GM12873 (cell line): ENCODE measurements at regions not wholly inside any gene's neighbourhood (a gene's known extent, or its start where the extent isn't known, plus 50 kb on each side); places are given as distances from the start of the nearest gene placed in this dataset.

ENCODE experiments used
- TF ChIP-seq, protein P1 (sequence below): IDR thresholded peaks from 2 replicates; pipeline ENCODE4 v1.5.1; 2012; ENCODE audit warnings: low read depth, mild to moderate bottlenecking, moderate library complexity, low read length, control low read depth; ENCODE audit not compliant: insufficient read depth; ENCODE audit errors: missing control alignments

DNA sequence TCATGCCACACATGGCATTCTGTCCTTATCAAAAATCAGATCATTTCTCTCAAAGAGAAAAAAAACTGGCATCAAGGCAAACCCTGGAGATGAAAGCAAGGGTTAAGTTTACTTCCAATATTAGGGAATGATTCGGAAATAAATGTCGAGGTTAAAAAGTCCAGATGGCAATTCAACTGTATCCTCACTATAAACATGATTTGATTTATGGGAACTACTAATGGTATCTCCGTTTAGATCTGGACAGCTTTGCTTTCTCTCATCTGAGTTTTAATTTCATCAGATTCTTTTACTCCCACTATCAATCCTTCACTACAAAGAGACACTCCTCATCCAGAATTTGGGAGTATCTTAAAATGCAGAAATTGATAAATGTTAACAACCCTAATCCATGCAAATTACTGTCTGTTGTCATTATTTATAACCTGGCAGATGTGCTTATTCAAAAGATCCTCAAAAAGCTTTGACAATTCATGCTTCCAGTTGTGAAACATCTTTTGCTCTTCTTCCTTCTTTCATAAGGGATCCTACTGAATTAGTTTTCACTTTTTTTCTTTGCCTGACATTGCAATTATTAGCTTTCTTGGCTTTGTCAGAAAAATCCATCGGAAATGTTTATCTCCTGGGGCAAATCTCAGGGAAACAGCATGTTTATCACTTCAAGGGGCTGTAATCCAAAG, 903.2 kb downstream of the MCTP2 start:
- TF ChIP-seq, protein P1, sequence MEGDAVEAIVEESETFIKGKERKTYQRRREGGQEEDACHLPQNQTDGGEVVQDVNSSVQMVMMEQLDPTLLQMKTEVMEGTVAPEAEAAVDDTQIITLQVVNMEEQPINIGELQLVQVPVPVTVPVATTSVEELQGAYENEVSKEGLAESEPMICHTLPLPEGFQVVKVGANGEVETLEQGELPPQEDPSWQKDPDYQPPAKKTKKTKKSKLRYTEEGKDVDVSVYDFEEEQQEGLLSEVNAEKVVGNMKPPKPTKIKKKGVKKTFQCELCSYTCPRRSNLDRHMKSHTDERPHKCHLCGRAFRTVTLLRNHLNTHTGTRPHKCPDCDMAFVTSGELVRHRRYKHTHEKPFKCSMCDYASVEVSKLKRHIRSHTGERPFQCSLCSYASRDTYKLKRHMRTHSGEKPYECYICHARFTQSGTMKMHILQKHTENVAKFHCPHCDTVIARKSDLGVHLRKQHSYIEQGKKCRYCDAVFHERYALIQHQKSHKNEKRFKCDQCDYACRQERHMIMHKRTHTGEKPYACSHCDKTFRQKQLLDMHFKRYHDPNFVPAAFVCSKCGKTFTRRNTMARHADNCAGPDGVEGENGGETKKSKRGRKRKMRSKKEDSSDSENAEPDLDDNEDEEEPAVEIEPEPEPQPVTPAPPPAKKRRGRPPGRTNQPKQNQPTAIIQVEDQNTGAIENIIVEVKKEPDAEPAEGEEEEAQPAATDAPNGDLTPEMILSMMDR, result no peak

DNA sequence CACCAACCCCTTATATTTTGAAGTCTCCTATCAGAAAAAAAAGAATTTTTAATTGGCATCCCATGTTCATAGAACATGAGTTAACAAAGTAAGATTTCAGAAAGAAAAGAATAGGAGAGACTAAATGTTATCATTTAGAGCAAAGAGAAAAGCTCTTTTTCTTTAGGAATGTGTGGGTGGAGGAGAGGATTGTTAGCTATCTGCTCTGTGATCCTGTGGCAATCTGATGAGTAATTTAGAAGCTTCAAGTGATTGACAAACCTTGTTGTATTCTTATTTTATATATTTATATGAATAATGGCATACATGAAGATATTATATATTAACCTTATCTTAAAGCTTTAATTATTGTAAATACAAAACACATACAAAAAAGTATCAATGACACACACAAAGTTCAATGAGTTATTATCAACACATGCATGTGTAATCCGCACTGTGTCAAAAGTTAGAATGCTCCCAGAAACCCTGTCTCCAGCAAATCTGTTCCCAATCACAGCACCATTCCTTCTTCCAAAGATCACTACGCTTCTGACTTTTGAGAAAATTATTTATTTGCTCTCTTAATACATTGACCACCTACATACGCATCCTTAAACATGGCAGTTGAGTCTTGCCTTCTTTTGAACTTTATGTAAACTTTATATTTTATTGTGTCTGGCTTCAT, 907.4 kb downstream of the MCTP2 start:
- TF ChIP-seq, protein P1, result no peak

DNA sequence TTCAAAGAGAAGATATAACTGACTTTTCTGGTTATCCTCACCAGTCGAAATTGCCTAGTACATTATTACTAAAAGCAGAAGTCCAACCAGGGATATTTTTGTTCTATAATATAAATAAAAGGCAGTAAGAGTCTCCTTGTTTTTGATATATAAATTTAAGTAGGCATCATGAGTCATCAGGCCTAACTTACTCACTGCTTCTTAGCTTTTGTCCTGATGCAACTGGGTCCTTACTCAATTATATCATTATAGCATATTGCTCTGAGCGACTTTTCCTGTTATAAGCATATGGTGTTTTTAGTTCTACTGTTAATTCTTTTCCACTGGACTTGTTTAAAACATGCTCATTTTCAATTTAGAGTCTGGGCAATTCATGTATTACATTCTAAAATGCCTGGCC, 910.1 kb downstream of the MCTP2 start:
- TF ChIP-seq, protein P1, result no peak

DNA sequence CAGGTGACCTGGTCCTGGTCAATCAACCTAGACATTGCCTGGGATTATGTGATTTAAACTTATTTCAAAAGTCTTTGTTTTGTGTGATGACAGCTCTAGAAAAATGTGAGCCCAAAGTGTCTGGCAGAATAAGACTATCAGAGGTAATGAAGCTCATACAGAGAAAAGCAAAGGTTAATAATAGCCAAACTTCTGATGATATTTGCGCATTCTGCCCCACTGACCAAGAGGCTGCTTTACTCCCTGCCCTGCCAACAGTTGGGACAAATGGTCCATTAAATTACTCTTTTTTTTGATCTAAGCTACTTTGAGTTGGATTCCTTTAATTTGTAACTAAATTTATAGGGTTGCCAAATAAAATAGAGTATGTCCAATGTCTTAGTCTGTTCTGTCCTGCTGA, 911.2 kb downstream of the MCTP2 start:
- TF ChIP-seq, protein P1, result no peak

DNA sequence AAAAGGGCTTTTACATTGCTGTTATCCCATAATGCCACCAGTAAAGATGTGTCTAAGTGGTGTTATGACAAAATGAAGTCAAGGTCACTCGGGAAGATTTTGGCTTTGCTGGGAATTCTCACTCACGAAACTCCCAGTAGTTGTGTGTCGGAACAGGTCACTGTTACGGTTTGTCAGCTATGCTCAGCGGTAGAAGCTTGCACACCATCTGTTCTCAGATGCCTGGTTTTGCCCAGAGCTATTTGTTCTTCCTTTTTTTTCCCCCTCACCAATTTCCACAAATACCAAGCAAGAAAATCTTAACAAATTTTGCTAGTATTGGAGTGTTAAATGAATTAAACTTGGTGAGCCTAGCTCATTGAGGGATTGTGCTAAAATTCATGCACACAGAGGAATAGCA, 915.1 kb downstream of the MCTP2 start:
- TF ChIP-seq, protein P1, result no peak

DNA sequence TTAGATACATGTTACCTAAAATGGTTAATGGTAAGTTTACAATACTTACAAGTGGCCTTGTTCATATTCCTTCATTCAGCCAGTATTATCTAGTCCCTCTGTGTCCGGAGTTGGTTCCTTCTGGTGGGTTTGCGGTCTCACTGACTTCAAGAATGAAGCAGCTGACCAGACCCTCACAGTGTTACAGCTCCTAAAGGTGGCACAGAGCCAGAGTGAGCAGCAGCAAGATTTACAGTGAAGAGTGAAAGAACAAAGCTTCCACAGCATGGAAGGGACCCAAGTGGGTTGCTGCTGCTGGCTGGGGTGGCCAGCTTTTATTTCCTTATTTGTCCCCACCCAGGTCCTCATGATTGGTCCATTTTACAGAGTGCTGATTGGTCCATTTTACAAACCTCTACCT, 916.8 kb downstream of the MCTP2 start:
- TF ChIP-seq, protein P1, result no peak

DNA sequence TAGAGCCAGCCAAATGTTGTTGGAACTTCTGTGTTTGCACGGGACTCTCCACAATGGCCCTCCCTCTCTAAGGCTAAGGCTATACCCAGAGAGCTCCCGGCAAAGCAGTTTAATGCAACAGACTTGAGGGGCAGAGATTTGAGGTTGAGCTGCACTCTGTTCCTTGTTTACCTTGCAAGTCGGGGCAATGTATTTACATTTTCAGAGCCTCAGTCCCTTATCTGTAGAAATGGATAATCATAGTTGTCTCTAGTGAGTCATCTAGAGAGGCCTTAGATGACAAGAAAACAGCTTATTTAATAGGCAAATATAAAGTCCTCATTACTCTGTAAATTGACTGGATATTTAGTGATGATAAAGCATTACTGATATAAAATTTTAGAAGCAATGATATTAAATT, 917.7 kb downstream of the MCTP2 start:
- TF ChIP-seq, protein P1, result no peak
